Astrocyte (in vitro differentiated cells and primary cell): ENCODE measurements at regions not wholly inside any gene's neighbourhood (a gene's known extent, or its start where the extent isn't known, plus 50 kb on each side); places are given as distances from the start of the nearest gene placed in this dataset.

Experiments
- CTCF ChIP-seq: IDR thresholded peaks from 2 replicates; pipeline ENCODE4 v1.5.1; 2011; ENCODE audit warnings: low read depth, mild to moderate bottlenecking, inconsistent platforms, low read length, moderate library complexity; ENCODE audit not compliant: insufficient read depth
- EZH2 ChIP-seq: IDR thresholded peaks from 2 replicates; pipeline ENCODE4 v1.6.1; 2012; ENCODE audit warnings: mild to moderate bottlenecking, low read length, inconsistent platforms; ENCODE audit not compliant: insufficient read depth

GRCh38 chr13:90307136-90307535, 1040.4 kb upstream of the MIR17HG start:
- TF ChIP-seq CTCF (no peak), EZH2 (no peak)
